GM18499 (cell line): ENCODE measurements at regions not wholly inside any gene's neighbourhood (a gene's known extent, or its start where the extent isn't known, plus 50 kb on each side); places are given as distances from the start of the nearest gene placed in this dataset.
"Not testable (repeated sequence)": the region's sequence is repeated elsewhere in the genome, so short reads cannot be mapped to it uniquely, and the experiment has no call there.

Experiments
- ATAC-seq: cut with Tn5 transposase; IDR thresholded peaks from one replicate; pipeline ENCODE4 v1.9.1; 2021; ENCODE audit warnings: moderate number of reproducible peaks; ENCODE audit not compliant: insufficient read depth, unreplicated experiment

- no peak for ATAC-seq
Measured at GRCh38 chr10:65720901-65721300, 1204.9 kb upstream of the LRRTM3 start.

- ATAC-seq, result no peak
Measured at GRCh38 chr10:65723525-65723924, 1202.3 kb upstream of the LRRTM3 start.

DNA sequence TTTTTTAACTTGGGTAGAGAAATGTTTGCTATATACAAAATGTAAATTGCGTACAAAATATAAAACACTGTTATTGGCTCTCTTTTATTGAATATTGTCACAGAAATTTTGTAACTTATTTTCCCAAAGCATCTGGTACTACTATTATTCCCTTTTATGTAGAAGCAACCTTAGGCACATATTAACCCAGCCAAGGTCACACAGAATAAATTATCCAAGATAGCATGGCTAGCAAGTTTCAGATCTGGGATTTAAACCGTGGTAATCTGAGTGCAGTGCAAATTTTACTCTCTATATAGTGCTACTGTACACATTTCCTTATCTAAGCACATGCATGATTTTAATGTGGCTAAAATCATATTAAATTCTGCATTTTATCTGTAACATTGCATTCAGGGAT lies 1190.5 kb upstream of the LRRTM3 start:
- no peak for ATAC-seq

DNA sequence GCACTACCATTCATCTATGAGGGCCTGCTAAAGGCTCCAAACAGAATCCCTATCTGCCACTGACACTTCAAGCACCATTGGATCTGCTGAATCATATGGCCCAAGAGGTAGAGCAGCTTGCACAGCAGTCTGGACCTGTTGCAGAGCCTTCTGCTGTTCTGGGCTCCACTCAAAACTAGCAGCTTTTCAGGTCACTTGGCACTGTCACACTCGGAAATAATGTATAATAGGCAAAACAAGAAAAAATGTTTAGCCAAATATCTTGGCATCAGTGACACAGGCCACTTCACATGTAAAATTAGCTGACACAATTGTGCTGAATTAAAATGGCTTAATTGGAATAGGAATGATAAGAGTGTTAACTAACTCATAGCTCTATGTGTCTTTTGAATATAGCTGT lies 1182.9 kb upstream of the LRRTM3 start:
- no peak for ATAC-seq

DNA sequence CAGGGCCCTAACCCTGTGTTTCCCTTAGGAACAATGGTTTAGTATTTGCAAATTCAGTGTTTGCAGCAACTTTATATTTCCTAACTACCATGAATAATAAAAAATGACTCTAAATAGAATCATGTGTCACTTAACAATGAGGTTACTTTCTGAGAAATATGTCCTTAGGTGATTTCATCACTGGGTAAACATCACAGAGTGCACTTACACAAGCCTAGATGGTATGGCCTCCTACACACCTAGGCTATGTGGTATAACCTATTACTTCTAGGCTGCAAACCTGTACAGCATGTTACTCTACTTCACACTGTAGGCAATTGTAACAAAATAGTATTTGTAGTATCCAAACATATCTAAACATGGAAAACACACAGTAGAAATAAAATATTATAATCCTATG lies 1174.6 kb upstream of the LRRTM3 start:
- no peak for ATAC-seq

DNA sequence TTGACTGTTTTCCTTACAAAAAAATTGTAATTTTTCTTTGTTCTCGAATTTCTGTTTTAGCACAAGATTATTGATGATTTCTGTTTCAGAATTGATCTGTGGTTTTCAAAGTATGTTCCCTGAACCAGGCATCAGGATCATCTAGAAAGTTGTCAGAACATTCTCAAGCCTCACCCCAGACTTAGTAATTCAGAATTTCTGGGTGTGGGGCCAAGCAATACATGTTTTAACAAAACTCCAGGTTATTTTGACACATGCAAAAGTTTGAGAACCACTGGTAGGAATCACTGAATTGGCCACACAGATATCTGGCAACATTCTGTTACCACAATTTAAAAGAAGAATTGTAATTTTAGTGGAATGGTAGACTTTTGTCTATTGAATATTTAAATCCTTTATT lies 1173.9 kb upstream of the LRRTM3 start:
- ATAC-seq, result no peak

DNA sequence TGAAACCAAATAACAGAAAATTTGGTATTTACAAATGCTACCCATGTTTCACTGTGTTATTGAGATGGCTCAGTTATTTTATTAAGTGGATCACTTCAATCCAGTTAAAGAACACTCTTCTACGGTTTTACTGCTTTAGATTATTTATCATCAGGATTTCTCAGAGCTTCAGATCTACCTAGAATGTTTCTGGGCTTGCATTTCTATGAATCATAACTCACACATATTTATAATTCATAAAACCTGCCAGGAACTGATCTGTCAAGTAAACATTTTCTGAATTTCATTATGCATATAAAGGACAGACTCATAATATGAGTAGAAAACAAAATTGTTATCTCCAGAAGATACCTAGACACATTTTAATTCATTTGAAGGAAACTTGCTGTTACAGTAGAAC lies 1172.3 kb upstream of the LRRTM3 start:
- ATAC-seq, result no peak

DNA sequence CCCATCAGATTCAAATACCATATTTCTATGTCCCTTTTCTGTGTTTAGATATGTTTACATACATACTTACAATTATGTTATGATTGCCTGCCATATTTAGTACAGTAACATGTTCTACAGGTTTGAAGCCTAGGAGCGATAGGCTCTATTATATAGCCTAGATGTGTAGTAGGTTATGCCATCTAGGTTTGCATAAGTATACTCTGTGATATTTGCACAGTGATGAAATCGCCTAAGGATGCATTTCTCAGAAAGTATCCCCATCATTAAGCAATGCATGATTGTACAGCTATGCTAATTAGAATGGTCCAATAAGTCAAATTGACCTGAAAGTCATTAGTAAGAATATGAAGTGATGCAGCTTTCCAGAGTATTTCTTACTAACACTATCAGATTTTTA lies 1171.7 kb upstream of the LRRTM3 start:
- no peak for ATAC-seq

DNA sequence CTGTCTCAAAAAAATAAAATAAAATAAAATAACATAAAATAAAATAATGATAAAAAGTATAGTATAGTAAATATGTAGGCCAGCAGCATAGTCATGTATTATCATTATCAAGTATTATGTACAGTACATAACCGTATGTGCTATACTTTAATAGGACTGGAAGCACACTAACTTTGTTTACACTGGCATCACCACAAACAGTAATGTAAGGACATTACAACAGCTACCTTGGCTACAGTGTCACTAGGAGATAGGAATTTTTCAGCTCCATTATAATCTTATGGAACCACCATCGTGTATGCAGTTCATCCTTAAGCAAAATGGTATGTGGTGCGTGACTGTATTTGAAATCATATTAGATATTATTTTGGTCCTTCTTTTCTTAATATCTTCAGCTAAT lies 1163.5 kb upstream of the LRRTM3 start:
- no peak for ATAC-seq

GRCh38 chr10:65765006-65765541 lies 1160.8 kb upstream of the LRRTM3 start:
- ATAC-seq, result no peak

GRCh38 chr10:65769828-65770227 lies 1156.0 kb upstream of the LRRTM3 start:
- ATAC-seq, result no peak

DNA sequence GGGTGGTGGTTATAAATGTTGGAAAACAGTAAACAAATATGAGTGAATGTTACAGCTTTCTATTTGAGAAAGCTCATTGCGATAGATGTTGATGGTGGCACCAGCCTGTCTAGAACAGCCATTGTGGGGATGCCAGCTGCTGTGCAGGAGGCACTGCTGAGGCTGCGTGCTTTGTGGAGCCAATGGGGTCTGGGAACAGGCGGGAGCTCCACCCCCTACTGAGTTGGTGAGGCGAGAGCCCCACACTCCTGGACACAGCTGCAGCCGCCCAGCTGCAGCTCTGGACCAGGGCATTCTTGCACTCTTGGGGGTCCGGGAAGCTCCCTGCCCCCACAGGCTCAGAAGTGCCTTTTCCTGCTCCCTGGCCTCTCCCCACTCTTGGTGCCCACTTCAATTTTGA lies 1147.1 kb upstream of the LRRTM3 start:
- no peak for ATAC-seq

DNA sequence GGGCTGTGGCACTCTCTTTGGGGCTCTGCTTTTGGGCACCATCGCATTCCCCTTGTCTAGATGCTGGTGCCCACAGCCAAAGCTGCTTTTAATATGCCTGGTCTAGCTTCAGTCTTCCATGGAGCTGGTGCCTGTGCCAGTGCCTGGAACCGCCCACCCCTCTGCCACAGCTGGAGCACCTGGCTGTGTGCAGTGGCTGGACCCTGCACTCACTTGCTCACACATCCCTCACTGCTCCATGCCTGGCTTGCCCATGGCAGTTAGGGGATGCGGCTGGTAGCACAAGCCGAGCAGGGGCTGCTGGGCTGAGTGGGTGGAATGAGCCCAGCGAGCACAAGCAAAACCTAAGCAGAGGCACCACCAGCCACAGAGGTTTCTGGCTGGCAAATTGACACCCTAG lies 1145.9 kb upstream of the LRRTM3 start:
- ATAC-seq, result no peak

GRCh38 chr10:65786279-65786678 lies 1139.6 kb upstream of the LRRTM3 start:
- ATAC-seq, result no peak

GRCh38 chr10:65787571-65787970 lies 1138.3 kb upstream of the LRRTM3 start:
- no peak for ATAC-seq

DNA sequence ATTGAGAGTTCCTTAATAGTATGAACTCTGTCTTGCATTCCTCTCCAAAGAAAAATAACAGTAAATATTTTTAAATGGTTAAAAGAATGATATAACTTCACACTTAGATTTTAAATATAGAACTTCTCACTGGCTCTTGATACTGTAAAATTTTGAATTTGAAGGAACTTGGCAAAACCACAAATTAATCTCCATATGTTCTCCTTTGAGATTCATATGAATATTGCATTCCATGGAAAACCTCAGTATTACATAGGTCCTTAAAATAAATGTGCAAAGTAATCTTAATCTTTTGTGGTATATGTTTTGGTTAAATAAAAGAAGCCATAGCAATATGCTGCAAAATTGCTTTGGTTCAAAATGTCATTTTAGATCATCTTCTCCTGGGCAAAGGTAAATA lies 1137.6 kb upstream of the LRRTM3 start:
- ATAC-seq, result no peak

DNA sequence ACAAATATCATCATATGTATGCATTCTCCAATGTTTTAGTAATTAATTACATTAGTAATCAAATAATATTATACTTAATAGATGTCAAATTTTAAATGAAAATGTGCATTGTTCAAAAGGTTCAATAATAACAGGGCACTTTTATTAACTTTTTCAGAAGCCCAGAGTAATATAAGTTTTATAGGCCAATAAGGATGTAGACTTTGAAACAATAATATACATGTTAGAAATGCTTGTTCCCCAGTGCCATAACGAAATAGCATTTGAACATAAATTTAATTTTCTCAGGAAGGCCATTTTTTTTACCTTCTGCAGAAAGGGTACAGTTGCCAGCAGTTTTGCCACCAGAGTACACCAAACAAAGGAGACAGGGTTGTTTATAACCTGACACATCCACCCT lies 1133.9 kb upstream of the LRRTM3 start:
- ATAC-seq, result no peak

GRCh38 chr10:65793738-65794425 lies 1132.0 kb upstream of the LRRTM3 start:
- ATAC-seq, result no peak

DNA sequence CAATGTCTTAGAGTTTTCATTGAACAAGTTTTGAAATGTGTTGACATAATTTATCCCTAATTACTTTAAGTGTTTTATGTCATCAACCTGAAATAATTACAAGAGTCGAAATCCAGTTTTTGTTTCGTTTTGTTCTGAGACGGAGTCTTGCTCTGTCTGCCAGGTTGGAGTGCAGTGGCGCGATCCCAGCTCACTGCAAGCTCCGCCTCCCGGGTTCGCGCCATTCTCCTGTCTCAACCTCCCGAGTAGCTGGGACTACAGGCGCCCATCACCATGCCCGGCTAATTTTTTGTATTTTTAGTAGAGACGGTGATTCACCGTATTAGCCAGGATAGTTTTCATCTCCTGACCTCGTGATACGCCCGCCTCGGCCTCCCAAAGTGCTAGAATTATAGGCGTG lies 1131.0 kb upstream of the LRRTM3 start:
- not testable (repeated sequence) for ATAC-seq

GRCh38 chr10:65796472-65796871 lies 1129.4 kb upstream of the LRRTM3 start:
- ATAC-seq, result no peak

DNA sequence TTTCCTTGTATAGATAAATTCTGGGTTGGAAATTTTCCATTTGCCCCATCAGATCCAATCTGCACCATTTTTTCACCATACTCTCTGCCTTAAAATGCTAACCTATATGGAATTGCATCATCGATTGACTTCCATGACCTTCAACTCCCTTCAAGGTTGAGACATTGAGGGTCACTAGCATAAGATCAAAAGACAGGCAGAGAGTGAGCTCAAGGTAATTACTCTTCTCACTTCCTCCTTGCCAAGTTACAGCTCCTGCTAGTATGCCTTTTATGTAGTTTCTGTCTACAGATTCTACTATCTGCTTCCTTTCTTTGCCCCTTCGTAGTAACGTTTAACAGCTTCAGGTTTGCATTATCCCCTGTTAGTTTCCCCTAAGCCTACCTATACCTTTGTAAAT lies 1127.7 kb upstream of the LRRTM3 start:
- ATAC-seq, result no peak

DNA sequence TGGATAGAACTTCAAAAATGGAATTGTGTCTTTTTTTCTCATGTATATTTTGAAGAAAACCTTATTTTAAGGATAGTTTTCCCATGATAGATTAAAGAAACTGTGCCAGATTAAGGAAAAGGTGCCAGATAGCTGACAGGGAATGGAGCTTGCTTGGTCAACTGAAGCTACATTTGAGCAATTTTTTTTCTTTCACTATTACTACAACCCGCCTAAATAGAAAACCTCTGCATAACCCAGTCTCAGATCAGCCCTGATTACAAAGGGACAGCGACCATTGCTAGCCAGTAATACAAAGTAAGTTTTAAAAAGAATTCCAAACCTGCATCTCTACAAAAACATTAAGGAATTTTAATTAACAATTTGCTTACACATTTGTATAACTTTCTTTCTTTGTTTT lies 1123.4 kb upstream of the LRRTM3 start:
- ATAC-seq, result no peak

- ATAC-seq, result no peak
Measured at GRCh38 chr10:65805511-65805910, 1120.3 kb upstream of the LRRTM3 start.
